ENCODE measurements at regions not wholly inside any gene's neighbourhood (a gene's known extent, or its start where the extent isn't known, plus 50 kb on each side); places are given as distances from the start of the nearest gene placed in this dataset.

DNA sequence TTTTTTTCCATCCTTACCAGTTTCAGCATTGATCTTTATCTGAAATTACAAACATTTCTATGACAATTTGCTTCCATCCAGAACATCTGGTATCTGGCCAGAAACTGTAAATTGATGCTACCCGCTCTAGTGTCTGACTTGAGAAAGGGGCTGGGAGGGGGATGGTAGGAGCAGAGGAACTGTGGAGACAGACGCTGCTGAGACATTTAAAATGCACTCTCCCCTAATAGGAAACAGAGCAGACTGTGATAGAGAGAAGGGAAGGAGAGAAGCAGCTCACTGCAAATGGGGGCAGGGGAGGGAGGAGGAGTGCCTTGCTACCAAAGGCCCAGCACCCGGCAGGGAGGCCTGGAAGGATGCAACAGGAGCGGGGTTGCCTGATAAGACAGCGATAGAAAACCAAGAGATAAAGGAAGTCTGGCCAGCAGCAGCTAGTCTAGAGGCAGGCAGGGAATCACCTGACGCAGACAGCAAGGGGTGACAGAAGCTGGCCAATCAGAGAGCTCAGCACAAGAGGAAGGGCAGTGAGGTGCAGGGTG lies 195.5 kb upstream of the NFIA start (continued):
- TF ChIP-seq REST (IDR thresholded peaks at IDR 0.05; ENCODE audit: low read depth) (no peak), POLR2AphosphoS5 (IDR thresholded peaks at IDR 0.05; ENCODE audit: low read depth, low read length) (no peak)

GRCh38 chr1:60886090-60886489 lies 196.3 kb upstream of the NFIA start:
- no peaks in the 10 kb centered on the region for H3K79me2 ChIP-seq (ENCODE audit: insufficient read depth, low read length)
- no peak overlapping the region for H3K4me2 ChIP-seq (ENCODE audit: low read length)
- H3K9me3 ChIP-seq (ENCODE audit: control insufficient read depth in 1 of 2, insufficient read depth in 1 of 2, low read depth in 1 of 2, low read length in 2 of 2), result no peaks in the 10 kb centered on the region
- H3K4me1 ChIP-seq (ENCODE audit: control insufficient read depth in 1 of 2, insufficient read depth in 2 of 2, low read length in 2 of 2), result no peaks in the 10 kb centered on the region
- intact Hi-C loops (cut with micrococcal nuclease), result no loop called here
- H3K4me3 ChIP-seq (replicated peaks in 1 of 2; ENCODE audit: low read depth in 1 of 2, low read length in 2 of 2), result no peak overlapping the region
- H3K27me3 ChIP-seq (ENCODE audit: insufficient read depth, low read length), result peaks cover 53% of the 10 kb centered on the region
- BruUV-seq (replicated peaks), result no TSS peak
- H3K9ac ChIP-seq (ENCODE audit: low read length), result no peak overlapping the region
- H3K27ac ChIP-seq (ENCODE audit: low read depth, low read length), result no peak overlapping the region
- H3K36me3 ChIP-seq (ENCODE audit: control insufficient read depth in 1 of 2, insufficient read depth in 2 of 2, low read length in 2 of 2), result no peaks in the 10 kb centered on the region
- no peak for TF ChIP-seq RAD21 (IDR thresholded peaks at IDR 0.05; ENCODE audit: low read depth)
- TF ChIP-seq SIN3A (IDR thresholded peaks at IDR 0.05; ENCODE audit: low read depth), result no peak
- ChIA-PET RAD21 (ENCODE audit: low non-redundant PET in 1 of 2, low total read pairs in 2 of 2, uncharacterized antibody in 2 of 2, unreplicated experiment in 2 of 2) (no interaction called here), POLR2A (no interaction called here), CTCF (no interaction called here)
- no peak overlapping the region for H2AFZ ChIP-seq (ENCODE audit: low read depth, low read length, poor library complexity, severe bottlenecking)
- no peak for DNase-seq (ENCODE audit: low read depth, low spot score)
- no peak for ATAC-seq
- H3K9me2 ChIP-seq (ENCODE audit: insufficient read depth), result no peaks in the 10 kb centered on the region
- H4K20me1 ChIP-seq (ENCODE audit: insufficient read depth), result no peaks in the 10 kb centered on the region

- Histone ChIP-seq H3K9ac (ENCODE audit: low read length) (no peak overlapping the region), H3K4me2 (ENCODE audit: low read length) (no peak overlapping the region), H3K27ac (ENCODE audit: low read depth, low read length) (no peak overlapping the region), H3K4me3 (replicated peaks in 1 of 2; ENCODE audit: low read depth in 1 of 2, low read length in 2 of 2) (no peak overlapping the region), H3K36me3 (ENCODE audit: control insufficient read depth in 1 of 2, insufficient read depth in 2 of 2, low read length in 2 of 2) (no peaks in the 10 kb centered on the region), H4K20me1 (ENCODE audit: insufficient read depth) (no peaks in the 10 kb centered on the region), H3K27me3 (ENCODE audit: insufficient read depth, low read length) (peaks cover 11% of the 10 kb centered on the region; the same call in 1 of the 2 replicates), H3K4me1 (ENCODE audit: control insufficient read depth in 1 of 2, insufficient read depth in 2 of 2, low read length in 2 of 2) (peaks cover 0 to under 1% of the 10 kb centered on the region in 2 experiments; a peak in 1 of 4 replicates), H2AFZ (ENCODE audit: low read depth, low read length, poor library complexity, severe bottlenecking) (no peak overlapping the region), H3K9me3 (ENCODE audit: control insufficient read depth in 1 of 2, insufficient read depth in 1 of 2, low read depth in 1 of 2, low read length in 2 of 2) (no peaks in the 10 kb centered on the region), H3K9me2 (ENCODE audit: insufficient read depth) (no peaks in the 10 kb centered on the region), H3K79me2 (ENCODE audit: insufficient read depth, low read length) (no peaks in the 10 kb centered on the region)
- no peak for TF ChIP-seq YY1 (IDR thresholded peaks at IDR 0.05; ENCODE audit: extremely low read depth, insufficient replicate concordance, low read depth, low read length)
- ATAC-seq (no peak), DNase-seq (ENCODE audit: low read depth, low spot score) (no peak)
- intact Hi-C loops (cut with micrococcal nuclease), result no loop called here
- ChIA-PET POLR2A (no interaction called here), CTCF (no interaction called here), RAD21 (ENCODE audit: low non-redundant PET in 1 of 2, low total read pairs in 2 of 2, uncharacterized antibody in 2 of 2, unreplicated experiment in 2 of 2) (no interaction called here)
- BruUV-seq (replicated peaks), result no TSS peak
Observed at GRCh38 chr1:60880202-60880601, 202.2 kb upstream of the NFIA start.

Measured in HCT116 (cell line).